C4-2B (cell line): ENCODE measurements at regions not wholly inside any gene's neighbourhood (a gene's known extent, or its start where the extent isn't known, plus 50 kb on each side); places are given as distances from the start of the nearest gene placed in this dataset.
"Not testable (repeated sequence)": the region's sequence is repeated elsewhere in the genome, so short reads cannot be mapped to it uniquely, and the experiment has no call there.

Source experiments
- H3K27ac ChIP-seq: fragments of 450-650 bp; 2 replicates; pipeline ENCODE4 v1.5.1; 2017
- ZFX ChIP-seq: fragments of 450-650 bp; IDR thresholded peaks from 2 replicates; pipeline ENCODE4 v1.6.1; 2017
- TF ChIP-seq, protein P1 (sequence below): fragments of 450-650 bp; conservative IDR thresholded peaks from 2 replicates; pipeline ENCODE4 v1.5.1; 2017; ENCODE audit warnings: mild to moderate bottlenecking

DNA sequence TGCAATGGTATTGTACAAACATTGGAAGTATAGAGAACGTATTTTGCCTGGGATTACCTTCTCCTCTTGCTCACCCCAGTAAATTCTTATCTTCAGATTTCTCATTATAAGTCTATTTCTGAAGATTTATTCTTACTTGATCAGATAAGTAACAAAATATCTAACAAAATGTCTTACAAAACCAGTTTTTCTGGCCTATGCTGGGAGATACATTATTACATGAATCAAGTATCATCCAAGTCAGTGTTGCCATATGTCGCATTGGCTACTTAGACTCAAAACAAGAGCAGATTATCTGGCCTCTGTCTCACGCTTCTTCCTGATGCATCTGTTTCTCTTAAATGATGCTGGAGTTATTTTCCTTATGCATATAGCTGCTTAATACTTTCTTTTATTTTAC, 408.5 kb downstream of the CCER1 start:
- H3K27ac ChIP-seq: no peak overlapping the region
- TF ChIP-seq, protein P1, sequence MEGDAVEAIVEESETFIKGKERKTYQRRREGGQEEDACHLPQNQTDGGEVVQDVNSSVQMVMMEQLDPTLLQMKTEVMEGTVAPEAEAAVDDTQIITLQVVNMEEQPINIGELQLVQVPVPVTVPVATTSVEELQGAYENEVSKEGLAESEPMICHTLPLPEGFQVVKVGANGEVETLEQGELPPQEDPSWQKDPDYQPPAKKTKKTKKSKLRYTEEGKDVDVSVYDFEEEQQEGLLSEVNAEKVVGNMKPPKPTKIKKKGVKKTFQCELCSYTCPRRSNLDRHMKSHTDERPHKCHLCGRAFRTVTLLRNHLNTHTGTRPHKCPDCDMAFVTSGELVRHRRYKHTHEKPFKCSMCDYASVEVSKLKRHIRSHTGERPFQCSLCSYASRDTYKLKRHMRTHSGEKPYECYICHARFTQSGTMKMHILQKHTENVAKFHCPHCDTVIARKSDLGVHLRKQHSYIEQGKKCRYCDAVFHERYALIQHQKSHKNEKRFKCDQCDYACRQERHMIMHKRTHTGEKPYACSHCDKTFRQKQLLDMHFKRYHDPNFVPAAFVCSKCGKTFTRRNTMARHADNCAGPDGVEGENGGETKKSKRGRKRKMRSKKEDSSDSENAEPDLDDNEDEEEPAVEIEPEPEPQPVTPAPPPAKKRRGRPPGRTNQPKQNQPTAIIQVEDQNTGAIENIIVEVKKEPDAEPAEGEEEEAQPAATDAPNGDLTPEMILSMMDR: no peak
- TF ChIP-seq ZFX: no peak

DNA sequence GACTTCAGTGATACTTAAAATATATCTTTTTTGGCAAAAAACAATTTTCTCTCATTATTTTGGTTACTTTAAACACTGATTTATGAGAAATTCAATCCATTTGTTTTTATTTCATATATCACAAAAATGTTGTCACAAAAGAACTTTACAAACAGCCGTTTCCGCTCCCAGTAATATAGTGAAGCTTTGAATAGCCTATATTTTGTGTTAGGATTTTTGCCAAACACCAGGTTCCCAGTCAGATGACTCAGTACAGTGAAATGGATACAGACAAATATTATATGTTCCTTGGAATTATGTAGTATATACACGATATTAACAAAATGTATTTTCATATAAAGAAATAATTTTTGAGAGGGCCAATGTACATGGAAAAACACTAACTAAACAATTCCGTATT, 411.1 kb downstream of the CCER1 start:
- no peak overlapping the region for H3K27ac ChIP-seq
- TF ChIP-seq, protein P1: no peak
- no peak for TF ChIP-seq ZFX

DNA sequence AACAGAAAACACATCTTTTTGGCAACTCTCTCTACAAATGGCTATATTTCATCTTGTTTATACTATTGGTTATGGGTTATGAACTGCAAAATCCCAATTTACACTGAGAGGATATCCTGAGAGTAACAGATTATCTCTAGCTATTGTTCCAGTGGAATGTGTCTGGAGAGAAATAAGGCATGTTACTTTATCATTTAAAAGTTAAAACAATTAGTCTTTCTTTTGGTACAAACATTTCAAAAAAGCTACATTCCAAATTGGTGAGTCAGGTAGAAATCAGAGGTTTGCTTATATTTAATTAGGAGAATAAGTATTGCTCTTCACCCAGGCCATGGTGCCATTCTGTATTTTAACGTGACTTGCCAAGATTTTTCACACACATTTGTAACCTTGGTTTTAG, 411.6 kb downstream of the CCER1 start:
- no peak overlapping the region for H3K27ac ChIP-seq
- TF ChIP-seq, protein P1: no peak
- no peak for TF ChIP-seq ZFX

DNA sequence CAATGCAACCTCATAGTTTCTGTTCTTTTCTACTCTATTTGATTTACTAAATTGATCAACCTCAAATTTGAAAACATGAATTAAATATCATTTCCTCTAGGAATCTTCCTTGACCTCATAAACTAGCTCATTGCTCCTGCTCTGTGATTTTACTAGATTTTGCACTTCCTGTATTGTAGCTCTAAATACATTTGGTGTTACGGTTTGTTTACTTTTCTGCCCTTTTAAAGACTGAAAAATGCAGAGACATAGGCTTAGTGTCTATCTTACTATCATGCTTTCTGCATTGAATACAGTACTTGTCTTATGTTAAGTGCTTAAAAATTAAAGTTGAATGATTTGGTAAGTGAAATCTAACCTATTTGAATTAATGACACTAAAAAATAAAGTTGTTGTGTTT, 412.1 kb downstream of the CCER1 start:
- H3K27ac ChIP-seq: not testable (repeated sequence)

DNA sequence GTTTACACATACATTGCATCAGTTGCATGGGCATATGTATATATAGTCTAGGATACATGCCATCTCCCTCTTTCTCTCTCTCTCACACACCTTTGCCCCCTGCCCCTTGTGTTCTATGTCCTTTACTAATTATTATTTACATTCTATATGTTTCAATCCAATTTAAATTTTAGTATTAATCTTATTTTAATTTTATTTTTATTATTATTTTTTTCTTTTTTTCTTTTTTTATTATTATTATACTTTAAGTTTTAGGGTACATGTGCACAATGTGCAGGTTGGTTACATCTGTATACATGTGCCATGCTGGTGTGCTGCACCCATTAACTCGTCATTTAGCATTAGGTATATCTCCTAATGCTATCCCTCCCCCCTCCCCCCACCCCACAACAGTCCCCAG, 421.1 kb downstream of the CCER1 start:
- H3K27ac ChIP-seq: not testable (repeated sequence)

DNA sequence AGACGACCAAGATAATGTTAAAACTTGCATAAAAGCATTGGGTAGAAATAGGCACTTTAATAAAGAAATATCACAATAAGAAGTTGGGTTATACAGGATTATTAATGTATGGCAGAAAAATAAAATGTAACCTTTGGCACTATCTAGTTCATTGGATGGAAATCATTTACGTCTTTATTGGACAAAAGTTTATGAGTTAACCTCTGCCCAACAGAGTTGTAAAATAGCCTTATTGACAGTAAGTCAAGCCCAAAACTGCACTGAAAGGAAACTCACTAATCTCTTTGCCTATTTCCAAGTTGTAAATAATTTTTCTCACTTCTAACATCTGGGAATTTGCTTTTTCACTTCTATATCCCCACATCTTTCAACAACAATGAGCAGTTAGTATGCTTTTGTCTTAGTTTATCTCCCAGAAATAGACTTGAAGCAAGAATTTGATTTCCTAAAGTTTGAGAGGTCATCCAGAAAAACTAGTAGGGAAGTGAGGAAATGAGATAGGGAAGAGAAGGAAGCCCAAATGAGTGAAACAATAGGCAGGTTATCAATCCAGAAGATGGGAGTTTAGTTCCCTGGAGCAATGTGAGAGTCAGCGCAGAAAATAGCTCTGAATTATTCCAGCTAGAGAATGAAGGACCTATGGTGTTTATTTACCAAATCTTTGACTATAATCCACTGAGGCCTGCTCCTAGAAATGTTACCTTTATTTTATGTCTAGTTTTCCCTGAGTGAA, 434.8 kb downstream of the CCER1 start:
- no peak overlapping the region for H3K27ac ChIP-seq
- TF ChIP-seq, protein P1: no peak
- TF ChIP-seq ZFX: no peak

DNA sequence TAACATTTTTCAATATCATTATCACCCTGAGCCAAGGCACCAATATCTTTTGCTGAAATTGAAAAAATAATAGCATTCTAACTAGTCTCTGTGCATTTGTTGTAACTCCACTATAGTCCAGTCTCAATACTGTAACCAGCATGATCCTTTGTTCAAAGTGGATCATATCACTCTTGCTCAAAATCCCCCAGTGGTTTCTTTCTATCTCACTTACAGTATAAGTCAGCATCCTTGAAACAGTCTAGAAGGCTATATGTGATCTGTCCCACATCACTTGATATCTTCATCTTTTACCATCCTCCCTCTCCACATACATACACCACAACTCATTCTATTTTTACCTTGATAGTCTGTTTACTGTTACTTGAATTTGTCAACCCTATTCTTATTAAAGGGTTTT, 435.7 kb downstream of the CCER1 start:
- no peak for TF ChIP-seq ZFX
- TF ChIP-seq, protein P1: no peak

DNA sequence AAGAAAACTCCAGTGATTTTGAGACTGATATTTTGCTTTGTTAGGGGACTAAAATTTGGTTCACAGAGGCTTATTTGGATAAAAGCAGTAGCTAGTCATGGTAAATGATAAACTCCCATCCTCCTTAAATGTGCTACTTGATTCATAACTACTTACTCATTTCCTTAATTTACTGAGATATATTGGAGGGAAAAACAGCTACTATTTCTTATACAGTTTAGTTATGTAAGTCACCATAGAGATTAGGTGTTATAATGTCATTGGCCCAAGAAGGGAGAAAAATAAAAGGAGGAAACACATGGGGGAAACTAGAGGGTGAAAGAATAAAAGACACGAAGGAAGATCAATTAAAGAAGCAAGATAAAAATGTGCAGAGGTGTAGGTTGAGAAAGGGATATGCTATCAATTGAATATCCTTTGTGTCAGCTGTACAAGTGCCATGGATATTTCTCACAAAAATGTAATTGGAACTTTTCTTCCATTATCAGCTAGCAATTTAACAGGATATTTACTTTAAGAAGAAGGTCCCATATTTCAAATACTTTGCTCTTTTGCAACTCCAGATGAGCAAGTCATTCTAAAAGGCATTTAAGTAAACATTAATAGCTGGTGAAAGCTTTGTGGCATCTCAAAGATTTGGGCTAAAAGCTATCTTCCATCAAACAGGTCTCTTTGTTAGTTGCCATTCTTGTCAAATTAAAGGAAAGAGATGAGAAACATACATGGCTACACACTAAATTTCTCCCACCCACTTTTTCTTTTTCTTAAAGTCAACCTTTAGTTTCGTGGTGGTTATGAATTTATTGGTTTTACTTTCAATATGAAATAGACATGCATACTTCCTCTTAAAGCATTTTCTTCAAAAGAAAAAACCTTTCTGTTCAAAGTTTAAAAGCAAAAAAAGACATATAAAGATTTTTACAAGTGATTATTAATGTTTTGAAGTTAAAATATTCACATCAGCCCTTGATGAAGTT, 439.5 kb downstream of the CCER1 start:
- no peak overlapping the region for H3K27ac ChIP-seq
- TF ChIP-seq, protein P1: no peak
- TF ChIP-seq ZFX: no peak

More for the DNA sequence above, 435.7 kb downstream of the CCER1 start:
- H3K27ac ChIP-seq: no peak overlapping the region
